Gastroesophageal sphincter (tissue), 4 donors: ENCODE measurements at regions not wholly inside any gene's neighbourhood (a gene's known extent, or its start where the extent isn't known, plus 50 kb on each side); places are given as distances from the start of the nearest gene placed in this dataset.

Source experiments
- ATAC-seq: fragments of 150-250 bp; one replicate; pipeline ENCODE4 v1.9.1; 2016; ENCODE audit warnings: mild to moderate bottlenecking, moderate library complexity
- H3K27ac ChIP-seq, 4 donors: fragments of 200-600 bp; sonication (generic) in 3 of 4; 1 replicate in 3 of 4; 2 replicates in 1 of 4; pipeline ENCODE4 v1.5.1; 2016 to 2019
- H3K27me3 ChIP-seq: fragments of 200-600 bp; sonication (generic); one replicate; pipeline ENCODE4 v1.5.1; 2019
- H3K36me3 ChIP-seq, 2 donors: fragments of 200-600 bp; sonication (generic); one replicate each; pipeline ENCODE4 v1.5.1; 2019; ENCODE audit warnings: control low read depth in 1 of 2
- H3K4me1 ChIP-seq, 3 donors: fragments of 200-600 bp; sonication (generic); 1 replicate in 2 of 3; 2 replicates in 1 of 3; pipeline ENCODE4 v1.5.1; 2016 to 2019; ENCODE audit warnings: control low read depth in 2 of 3
- H3K4me3 ChIP-seq, 2 donors: fragments of 200-600 bp; sonication (generic); one replicate each; pipeline ENCODE4 v1.5.1; 2019; ENCODE audit warnings: mild to moderate bottlenecking in 1 of 2, moderate library complexity in 1 of 2
- H3K9me3 ChIP-seq, 3 donors: fragments of 200-600 bp; sonication (generic); one replicate each; pipeline ENCODE4 v1.5.1; 2017 to 2019; ENCODE audit warnings: control low read depth in 2 of 3
- CTCF ChIP-seq, 4 experiments: fragments of 200-600 bp in 2 of 4; fragments of 450-650 bp in 2 of 4; sonication (generic) in 1 of 4; IDR thresholded peaks; one replicate each; pipeline ENCODE4 v1.5.1; 2017 to 2019; ENCODE audit warnings: antibody characterized with exemption in 4 of 4, mild to moderate bottlenecking in 2 of 4, moderate library complexity in 2 of 4
- EP300 ChIP-seq: sonication (generic); formaldehyde crosslinking; IDR thresholded peaks from one replicate; pipeline ENCODE4 v1.6.1; 2017; ENCODE audit warnings: antibody characterized with exemption, mild to moderate bottlenecking
- POLR2A ChIP-seq, 2 donors: fragments of 450-650 bp; IDR thresholded peaks; one replicate each; pipeline ENCODE4 v1.6.1; 2017; ENCODE audit warnings: antibody characterized with exemption in 2 of 2, mild to moderate bottlenecking in 2 of 2, moderate library complexity in 1 of 2
- POLR2AphosphoS5 ChIP-seq: sonication (generic); formaldehyde crosslinking; IDR thresholded peaks from one replicate; pipeline ENCODE4 v1.6.1; 2017; ENCODE audit warnings: antibody characterized with exemption
- WGBS, 2 donors: methylation state at CpG; one replicate each; pipeline ENCODE4 v1.1.5; 2018; ENCODE audit warnings: low coverage in 1 of 2; 5-methylcytosine and 5-hydroxymethylcytosine counted together

GRCh38 chr4:138671106-138671505, 344.5 kb upstream of the NOCT start:
- H3K4me1 ChIP-seq = peaks cover 0 to 8% (median 0%) of the 10 kb centered on the region in 3 donors
- no peak for ATAC-seq

GRCh38 chr4:138670681-138671080, 344.9 kb upstream of the NOCT start:
- no peak for ATAC-seq
- H3K4me3 ChIP-seq = no peak overlapping the region

More at GRCh38 chr4:138671106-138671505, 344.5 kb upstream of the NOCT start:
- H3K27me3 ChIP-seq = no peaks in the 10 kb centered on the region
- no peaks in the 10 kb centered on the region for H3K36me3 ChIP-seq
- no peak for TF ChIP-seq POLR2AphosphoS5
- no peak overlapping the region for H3K27ac ChIP-seq
- H3K4me3 ChIP-seq = no peak overlapping the region
- no peaks in the 10 kb centered on the region for H3K9me3 ChIP-seq

GRCh38 chr4:138669479-138670315, 345.9 kb upstream of the NOCT start:
- Histone ChIP-seq H3K27me3 (no peaks in the 10 kb centered on the region), H3K4me1 (peaks cover 0 to 8% (median 0%) of the 10 kb centered on the region in 3 donors), H3K27ac (no peak overlapping the region), H3K4me3 (no peak overlapping the region), H3K36me3 (no peaks in the 10 kb centered on the region), H3K9me3 (no peaks in the 10 kb centered on the region)
- TF ChIP-seq POLR2A (IDR thresholded peaks at IDR 0.05) = no peak
- TF ChIP-seq CTCF (IDR thresholded peaks at IDR 0.05) = no peak
- TF ChIP-seq EP300 = no peak
- TF ChIP-seq POLR2AphosphoS5 = no peak
- ATAC-seq = no peak
- 81 to 85% methylated on average over 6 of the region's 6 CpGs for WGBS, 2 donors

More at GRCh38 chr4:138670681-138671080, 344.9 kb upstream of the NOCT start:
- Histone ChIP-seq H3K4me1 (peaks cover 0 to 8% (median 0%) of the 10 kb centered on the region in 3 donors), H3K27me3 (no peaks in the 10 kb centered on the region), H3K9me3 (no peaks in the 10 kb centered on the region), H3K36me3 (no peaks in the 10 kb centered on the region), H3K27ac (no peak overlapping the region)
- 90 to 95% methylated on average over 4 to 5 of the region's 5 CpGs for WGBS, 2 donors
- TF ChIP-seq EP300 (no peak), POLR2A (IDR thresholded peaks at IDR 0.05) (no peak), CTCF (IDR thresholded peaks at IDR 0.05) (no peak), POLR2AphosphoS5 (no peak)

GRCh38 chr4:138668309-138668708, 347.3 kb upstream of the NOCT start:
- Histone ChIP-seq H3K36me3 (no peaks in the 10 kb centered on the region), H3K9me3 (no peaks in the 10 kb centered on the region), H3K4me3 (no peak overlapping the region), H3K27me3 (no peaks in the 10 kb centered on the region), H3K4me1 (no peaks in the 10 kb centered on the region), H3K27ac (no peak overlapping the region)
- TF ChIP-seq EP300 = no peak
- TF ChIP-seq POLR2AphosphoS5 = no peak
- TF ChIP-seq POLR2A (IDR thresholded peaks at IDR 0.05) = no peak
- no peak for TF ChIP-seq CTCF (IDR thresholded peaks at IDR 0.05)
- 100% methylated on average over 1 to 3 of the region's 3 CpGs for WGBS, 2 donors
- no peak for ATAC-seq

GRCh38 chr4:138666366-138666765, 349.2 kb upstream of the NOCT start:
- Histone ChIP-seq H3K36me3 (no peaks in the 10 kb centered on the region), H3K4me1 (no peaks in the 10 kb centered on the region), H3K27ac (no peak overlapping the region), H3K27me3 (no peaks in the 10 kb centered on the region), H3K4me3 (no peak overlapping the region), H3K9me3 (no peaks in the 10 kb centered on the region)
- no peak for ATAC-seq
- WGBS, 2 donors = 80 to 100% methylated on average over 1 to 6 of the region's 6 CpGs
- TF ChIP-seq CTCF (IDR thresholded peaks at IDR 0.05) (no peak), EP300 (no peak), POLR2A (IDR thresholded peaks at IDR 0.05) (no peak), POLR2AphosphoS5 (no peak)
